BJ (cell line): ENCODE measurements at regions not wholly inside any gene's neighbourhood (a gene's known extent, or its start where the extent isn't known, plus 50 kb on each side); places are given as distances from the start of the nearest gene placed in this dataset.
"Not testable (repeated sequence)": the region's sequence is repeated elsewhere in the genome, so short reads cannot be mapped to it uniquely, and the experiment has no call there.

ENCODE experiments used
- CTCF ChIA-PET: fragments of 350-600 bp; formaldehyde crosslinking; extraction: SDS; loops from one replicate; lab custom pipeline; 2021; ENCODE audit warnings: antibody characterized with exemption, inconsistent platforms; lab: Yijun Ruan, JAX
- POLR2A ChIA-PET: fragments of 300-600 bp; sonication (Branson Sonifier 250); formaldehyde crosslinking; extraction: SDS; loops from one replicate; lab custom pipeline; 2021; ENCODE audit warnings: antibody characterized with exemption; lab: Charles Lee
- DNase-seq: peaks from one replicate; pipeline ENCODE4 v3.0.0-alpha.2; 2011; ENCODE audit warnings: low read depth
- H3K27me3 ChIP-seq: 2 replicates; pipeline ENCODE4 v1.6.0; 2011; ENCODE audit warnings: low read length; ENCODE audit not compliant: control insufficient read depth, insufficient read depth
- H3K36me3 ChIP-seq: 2 replicates; pipeline ENCODE4 v1.5.1; 2011; ENCODE audit warnings: low read length; ENCODE audit not compliant: control insufficient read depth, insufficient read depth
- H3K4me3 ChIP-seq: 2 replicates; pipeline ENCODE4 v1.5.1; 2011; ENCODE audit warnings: low read depth, mild to moderate bottlenecking, control low read depth, low read length
- CTCF ChIP-seq: IDR thresholded peaks from 2 replicates; pipeline ENCODE4 v1.5.1; 2011; ENCODE audit warnings: low read depth, mild to moderate bottlenecking, control low read depth, inconsistent platforms, low read length, moderate library complexity; ENCODE audit not compliant: insufficient read depth

GRCh38 chr5:93995126-93995621 is 253.8 kb upstream of the POU5F2 start:
- no peak overlapping the region for H3K4me3 ChIP-seq
- H3K27me3 ChIP-seq, result no peaks in the 10 kb centered on the region
- POLR2A ChIA-PET, result no interaction called here
- TF ChIP-seq CTCF, result no peak
- no peaks in the 10 kb centered on the region for H3K36me3 ChIP-seq
- CTCF ChIA-PET, result no interaction called here
- DNase-seq, result peak; percentile 54

GRCh38 chr5:93993161-93993560 is 251.8 kb upstream of the POU5F2 start:
- POLR2A ChIA-PET, result no interaction called here
- no peaks in the 10 kb centered on the region for H3K36me3 ChIP-seq
- no peaks in the 10 kb centered on the region for H3K27me3 ChIP-seq
- H3K4me3 ChIP-seq, result no peak overlapping the region
- DNase-seq, result no peak
- CTCF ChIA-PET, result interaction anchor here (0.7 kb wide), 1 partner anchor 11 kb away, joined by 3 read pairs; no protein-coding TSS in a partner anchor
- no peak for TF ChIP-seq CTCF

- ChIA-PET CTCF (no interaction called here), POLR2A (no interaction called here)
- no peak for DNase-seq
- Histone ChIP-seq H3K27me3 (no peaks in the 10 kb centered on the region), H3K4me3 (no peak overlapping the region), H3K36me3 (no peaks in the 10 kb centered on the region)
- no peak for TF ChIP-seq CTCF
These were observed 249.2 kb upstream of the POU5F2 start for GRCh38 chr5:93990504-93991070.

- H3K4me3 ChIP-seq, H3K27me3 ChIP-seq, POLR2A ChIA-PET, DNase-seq, CTCF ChIA-PET, H3K36me3 ChIP-seq: not testable (repeated sequence)
These were observed 244.7 kb upstream of the POU5F2 start for GRCh38 chr5:93985940-93986570.

GRCh38 chr5:93978222-93978621 is 236.8 kb upstream of the POU5F2 start:
- H3K4me3 ChIP-seq, result no peak overlapping the region
- POLR2A ChIA-PET, result no interaction called here
- CTCF ChIA-PET, result no interaction called here
- no peak for TF ChIP-seq CTCF
- DNase-seq, result no peak
- H3K27me3 ChIP-seq, result no peaks in the 10 kb centered on the region
- no peaks in the 10 kb centered on the region for H3K36me3 ChIP-seq
